PFSK-1 (cell line): ENCODE measurements at regions not wholly inside any gene's neighbourhood (a gene's known extent, or its start where the extent isn't known, plus 50 kb on each side); places are given as distances from the start of the nearest gene placed in this dataset.

ENCODE experiments used
- FOXP2 ChIP-seq: optimal IDR thresholded peaks from 2 replicates; pipeline ENCODE3; 2011; ENCODE audit warnings: borderline replicate concordance, control low read depth, inconsistent platforms; ENCODE audit not compliant: insufficient read depth; ENCODE audit errors: extremely low read length, extremely low read depth
- POLR2AphosphoS5 ChIP-seq: IDR thresholded peaks from 2 replicates; pipeline ENCODE4 v1.6.1; 2012; ENCODE audit warnings: low read depth, mild to moderate bottlenecking, control low read depth, low read length, moderate library complexity
- REST ChIP-seq, 2 experiments: IDR thresholded peaks; 2 replicates each; pipeline versions ENCODE4 v1.6.1 to v1.8.0; 2011 to 2012; ENCODE audit warnings: low read depth in 2 of 2, low read length in 2 of 2, control low read depth in 1 of 2, inconsistent platforms in 1 of 2, mild to moderate bottlenecking in 1 of 2, moderate library complexity in 1 of 2; ENCODE audit not compliant: insufficient read depth in 1 of 2
- SIN3A ChIP-seq: IDR thresholded peaks from 2 replicates; pipeline ENCODE4 v1.6.1; 2012; ENCODE audit warnings: mild to moderate bottlenecking, low read length, moderate library complexity, borderline replicate concordance; ENCODE audit not compliant: insufficient read depth
- TAF1 ChIP-seq: IDR thresholded peaks from 2 replicates; pipeline ENCODE4 v1.6.1; 2012; ENCODE audit warnings: low read length, control low read depth, borderline replicate concordance; ENCODE audit not compliant: insufficient read depth

- TF ChIP-seq TAF1 (no peak), SIN3A (no peak), REST (IDR thresholded peaks at IDR 0.05; ENCODE audit: insufficient read depth in 1 of 2, low read depth in 2 of 2, low read length in 2 of 2) (no peak), FOXP2 (no peak), POLR2AphosphoS5 (no peak)
Observed at GRCh38 chr10:4512196-4512595, 313.8 kb upstream of the AKR1E2 start.

- no peak for TF ChIP-seq POLR2AphosphoS5
- TF ChIP-seq REST (IDR thresholded peaks at IDR 0.05; ENCODE audit: insufficient read depth in 1 of 2, low read depth in 2 of 2, low read length in 2 of 2), result no peak
- TF ChIP-seq SIN3A, result no peak
- TF ChIP-seq TAF1, result no peak
- TF ChIP-seq FOXP2, result no peak
Observed at GRCh38 chr10:4511509-4511908, 314.5 kb upstream of the AKR1E2 start.

- TF ChIP-seq SIN3A, result no peak
- TF ChIP-seq POLR2AphosphoS5, result no peak
- TF ChIP-seq FOXP2, result no peak
- no peak for TF ChIP-seq REST (IDR thresholded peaks at IDR 0.05; ENCODE audit: insufficient read depth in 1 of 2, low read depth in 2 of 2, low read length in 2 of 2)
- TF ChIP-seq TAF1, result no peak
Observed at GRCh38 chr10:4509405-4509804, 316.6 kb upstream of the AKR1E2 start.

GRCh38 chr10:4506095-4506494 lies 319.9 kb upstream of the AKR1E2 start:
- no peak for TF ChIP-seq SIN3A
- no peak for TF ChIP-seq FOXP2
- no peak for TF ChIP-seq REST (IDR thresholded peaks at IDR 0.05; ENCODE audit: insufficient read depth in 1 of 2, low read depth in 2 of 2, low read length in 2 of 2)
- no peak for TF ChIP-seq TAF1
- no peak for TF ChIP-seq POLR2AphosphoS5

- TF ChIP-seq FOXP2 (no peak), POLR2AphosphoS5 (no peak), REST (IDR thresholded peaks at IDR 0.05; ENCODE audit: insufficient read depth in 1 of 2, low read depth in 2 of 2, low read length in 2 of 2) (no peak), TAF1 (no peak)
Observed at GRCh38 chr10:4504550-4504949, 321.5 kb upstream of the AKR1E2 start.
